Bronchial epithelial cell (primary cell): ENCODE measurements at regions not wholly inside any gene's neighbourhood (a gene's known extent, or its start where the extent isn't known, plus 50 kb on each side); places are given as distances from the start of the nearest gene placed in this dataset.

ENCODE experiments used
- DNase-seq: peaks from one replicate; pipeline ENCODE4 v3.0.0-alpha.2; 2010; ENCODE audit warnings: low read depth
- FAIRE-seq: peaks from 2 replicates; lab custom pipeline; 2011; peaks lifted over from hg19 to GRCh38; lab: Jason Lieb, UNC
- H3K27me3 ChIP-seq: 2 replicates; pipeline ENCODE4 v1.5.1; 2011; ENCODE audit warnings: low read length; ENCODE audit not compliant: control insufficient read depth, insufficient read depth
- H3K36me3 ChIP-seq: 2 replicates; pipeline ENCODE4 v1.5.1; 2011; ENCODE audit warnings: low read length; ENCODE audit not compliant: control insufficient read depth, insufficient read depth
- H3K4me3 ChIP-seq: 2 replicates; pipeline ENCODE4 v1.5.1; 2011; ENCODE audit warnings: mild to moderate bottlenecking, low read depth, low read length, control low read depth
- TF ChIP-seq, protein P1 (sequence below): IDR thresholded peaks from 2 replicates; pipeline ENCODE4 v1.5.1; 2011; ENCODE audit warnings: mild to moderate bottlenecking, moderate library complexity, low read length, control low read depth, inconsistent platforms; ENCODE audit not compliant: insufficient read depth, severe bottlenecking

DNA sequence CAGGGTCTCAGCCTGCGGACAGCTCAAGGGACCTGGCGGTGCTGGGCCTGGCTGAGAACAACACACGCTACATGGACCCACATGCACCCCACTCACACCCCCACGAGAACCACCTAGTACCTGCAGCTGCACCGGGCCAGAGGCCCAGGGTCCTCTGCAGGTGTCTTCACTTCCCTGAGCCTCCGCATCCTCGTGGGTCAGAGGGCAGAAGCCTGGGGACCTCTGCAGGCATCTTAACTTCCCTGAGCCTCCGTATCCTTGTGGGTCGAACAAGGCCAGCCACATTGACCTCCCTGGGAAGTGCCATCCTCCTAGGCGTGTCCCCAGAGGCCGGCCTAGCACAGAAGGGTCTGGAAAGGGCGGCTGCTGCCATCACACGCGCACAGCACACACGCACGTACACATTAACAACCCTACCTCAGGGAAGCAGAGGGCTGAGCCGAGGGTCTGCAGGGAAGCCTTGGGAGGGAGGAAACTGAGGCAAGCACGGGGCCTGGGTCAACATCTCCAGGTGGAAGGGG is 62.5 kb upstream of the HPCAL1 start:
- Histone ChIP-seq H3K4me3 (no peak overlapping the region), H3K36me3 (no peaks in the 10 kb centered on the region), H3K27me3 (peaks cover 4% of the 10 kb centered on the region)
- DNase-seq: no peak
- TF ChIP-seq, protein P1, sequence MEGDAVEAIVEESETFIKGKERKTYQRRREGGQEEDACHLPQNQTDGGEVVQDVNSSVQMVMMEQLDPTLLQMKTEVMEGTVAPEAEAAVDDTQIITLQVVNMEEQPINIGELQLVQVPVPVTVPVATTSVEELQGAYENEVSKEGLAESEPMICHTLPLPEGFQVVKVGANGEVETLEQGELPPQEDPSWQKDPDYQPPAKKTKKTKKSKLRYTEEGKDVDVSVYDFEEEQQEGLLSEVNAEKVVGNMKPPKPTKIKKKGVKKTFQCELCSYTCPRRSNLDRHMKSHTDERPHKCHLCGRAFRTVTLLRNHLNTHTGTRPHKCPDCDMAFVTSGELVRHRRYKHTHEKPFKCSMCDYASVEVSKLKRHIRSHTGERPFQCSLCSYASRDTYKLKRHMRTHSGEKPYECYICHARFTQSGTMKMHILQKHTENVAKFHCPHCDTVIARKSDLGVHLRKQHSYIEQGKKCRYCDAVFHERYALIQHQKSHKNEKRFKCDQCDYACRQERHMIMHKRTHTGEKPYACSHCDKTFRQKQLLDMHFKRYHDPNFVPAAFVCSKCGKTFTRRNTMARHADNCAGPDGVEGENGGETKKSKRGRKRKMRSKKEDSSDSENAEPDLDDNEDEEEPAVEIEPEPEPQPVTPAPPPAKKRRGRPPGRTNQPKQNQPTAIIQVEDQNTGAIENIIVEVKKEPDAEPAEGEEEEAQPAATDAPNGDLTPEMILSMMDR: no peak
- FAIRE-seq: no peak

DNA sequence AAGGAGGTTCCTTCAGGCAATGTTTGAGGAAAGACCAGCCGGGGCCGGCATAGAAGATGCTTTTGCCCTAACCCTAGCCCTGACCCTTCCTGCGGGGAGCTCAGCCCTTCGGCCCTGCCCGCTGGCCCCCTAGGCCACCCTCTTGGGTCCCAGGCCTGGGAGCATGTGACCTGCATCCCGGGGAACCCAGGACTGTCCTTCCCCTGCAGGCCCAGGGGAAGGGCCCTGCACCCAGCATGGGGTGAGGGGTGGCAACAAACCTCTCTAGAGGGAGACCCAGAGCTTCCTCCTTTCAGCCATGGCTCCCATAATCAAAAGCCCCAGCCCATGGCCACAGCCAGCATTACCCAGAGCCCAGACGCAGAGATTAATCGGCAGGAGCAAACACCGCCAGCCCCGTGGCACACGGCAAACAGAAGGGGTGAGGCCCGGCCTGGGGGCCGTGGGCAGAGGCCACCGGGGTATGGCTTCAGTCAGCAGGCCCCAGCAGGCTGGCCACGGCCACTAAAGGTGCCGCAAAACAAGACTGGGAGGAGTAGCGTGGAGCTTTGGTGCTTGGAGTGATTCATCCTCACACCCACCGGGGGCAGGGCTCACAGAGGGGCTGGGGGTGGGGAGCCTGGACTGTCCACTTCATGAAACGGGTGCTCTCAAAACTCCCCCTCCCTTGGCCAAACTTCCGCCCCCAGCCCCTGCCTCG is 61.6 kb upstream of the HPCAL1 start:
- peaks cover 4% of the 10 kb centered on the region for H3K27me3 ChIP-seq
- no peaks in the 10 kb centered on the region for H3K36me3 ChIP-seq
- FAIRE-seq (no peak), DNase-seq (no peak)
- TF ChIP-seq, protein P1: no peak
- H3K4me3 ChIP-seq: no peak overlapping the region

DNA sequence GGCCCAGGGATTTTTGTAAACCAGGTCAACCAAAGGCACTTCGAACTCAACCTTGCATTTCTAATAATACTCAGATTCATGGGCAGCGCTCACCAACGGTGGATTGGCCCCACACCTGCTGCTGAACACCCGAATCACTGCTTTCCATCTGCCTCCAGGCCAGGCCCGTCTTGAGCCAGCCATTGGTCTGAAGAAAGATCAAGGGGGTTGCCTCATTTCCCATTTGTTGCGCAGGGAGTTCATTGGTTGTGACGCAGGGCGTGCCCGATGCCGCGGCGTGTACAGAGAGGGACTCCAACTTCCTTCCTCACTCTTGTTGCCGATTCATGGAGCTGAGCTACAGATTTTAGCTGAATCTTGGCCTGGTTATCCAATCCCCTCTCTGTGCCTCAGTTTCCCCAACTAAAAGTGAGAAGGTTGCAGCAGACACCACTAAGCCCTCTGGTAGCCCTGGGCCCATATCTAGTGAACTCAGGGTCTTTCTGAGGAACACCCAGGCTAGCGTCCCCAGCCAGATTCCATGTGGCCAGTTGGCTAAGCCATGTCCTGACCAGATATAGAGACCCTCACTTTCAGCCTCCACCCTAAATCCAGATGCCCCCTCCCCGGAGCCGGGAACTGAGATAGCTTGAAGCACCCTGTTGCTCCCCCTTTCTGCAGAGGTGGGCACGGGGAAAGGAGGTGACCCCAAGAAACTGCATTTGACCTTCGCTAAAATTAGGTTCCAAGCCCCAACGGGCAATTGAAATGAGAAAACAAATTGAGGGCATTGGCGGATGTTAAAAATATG is 60.9 kb upstream of the HPCAL1 start:
- TF ChIP-seq, protein P1: no peak
- DNase-seq (no peak), FAIRE-seq (no peak)
- Histone ChIP-seq H3K36me3 (no peaks in the 10 kb centered on the region), H3K27me3 (peaks cover 3% of the 10 kb centered on the region), H3K4me3 (no peak overlapping the region)

DNA sequence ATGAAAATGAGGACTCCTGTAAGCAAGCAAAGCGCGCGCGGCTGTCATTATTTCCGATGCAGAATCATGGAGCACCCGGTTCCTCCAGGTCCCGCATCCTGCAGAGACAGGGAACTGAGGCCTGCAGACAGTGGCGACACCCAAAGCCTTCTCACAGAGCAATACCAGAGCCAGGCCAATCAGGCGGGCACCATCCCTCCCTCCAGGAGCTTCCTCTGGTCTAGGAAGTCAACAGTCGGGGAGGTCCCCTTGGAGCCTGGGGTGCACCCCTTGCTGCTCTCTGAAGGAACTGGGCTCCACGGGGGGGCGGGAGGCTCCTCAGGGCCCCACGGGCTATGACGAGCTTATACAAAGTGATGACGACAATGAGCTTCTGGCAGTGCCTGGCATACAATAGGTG is 60.3 kb upstream of the HPCAL1 start:
- FAIRE-seq (no peak), DNase-seq (no peak)
- Histone ChIP-seq H3K27me3 (peaks cover 1% of the 10 kb centered on the region), H3K4me3 (no peak overlapping the region), H3K36me3 (no peaks in the 10 kb centered on the region)
- TF ChIP-seq, protein P1: no peak

DNA sequence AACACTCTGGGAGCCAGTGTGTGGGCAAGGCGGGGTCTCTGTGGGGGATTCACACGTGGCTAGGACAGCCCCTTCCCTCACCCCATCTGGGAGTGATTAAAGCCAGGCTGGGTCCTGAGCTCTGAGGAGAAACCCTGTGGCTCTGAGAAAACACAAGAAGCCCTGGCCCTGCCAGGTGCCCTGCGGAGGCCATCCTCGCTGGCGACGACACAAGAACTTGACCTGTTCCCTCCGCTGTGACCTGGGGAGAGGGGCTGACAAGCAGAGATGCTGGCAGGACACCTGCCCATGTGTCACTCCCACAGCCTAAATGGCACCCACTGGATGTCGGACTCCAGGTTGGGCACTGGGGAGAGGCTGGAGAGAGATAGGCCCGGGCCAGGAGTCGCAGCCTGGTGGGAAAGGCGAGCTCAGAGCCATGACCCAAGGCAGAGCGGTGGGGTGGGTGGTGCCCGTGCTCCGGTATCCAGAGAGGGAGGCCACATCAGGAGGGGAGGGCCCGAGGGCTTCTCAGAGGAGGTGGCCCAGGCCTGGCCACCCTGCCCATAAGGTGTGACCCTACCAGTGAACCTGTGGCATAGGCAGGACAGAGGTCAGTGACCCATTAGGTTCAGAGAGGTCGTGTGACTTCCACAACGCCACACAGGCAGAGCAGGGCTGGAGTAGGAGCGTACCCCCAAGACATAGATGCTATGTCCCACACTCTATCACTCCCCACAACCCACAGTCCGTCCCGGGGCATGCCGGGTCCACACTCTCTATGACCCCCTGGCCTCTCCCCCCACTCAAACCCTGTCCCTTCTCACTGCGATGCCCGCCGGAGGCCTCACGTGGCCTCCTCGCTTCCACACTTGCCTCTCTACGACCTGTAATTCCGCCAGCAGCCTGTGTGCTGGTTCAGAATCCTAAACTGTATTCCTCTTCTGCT is 59.4 kb upstream of the HPCAL1 start:
- H3K27me3 ChIP-seq: peaks cover 1% of the 10 kb centered on the region
- FAIRE-seq (no peak), DNase-seq (no peak)
- TF ChIP-seq, protein P1: no peak
- no peak overlapping the region for H3K4me3 ChIP-seq
- no peaks in the 10 kb centered on the region for H3K36me3 ChIP-seq
